ENCODE measurements at regions not wholly inside any gene's neighbourhood (a gene's known extent, or its start where the extent isn't known, plus 50 kb on each side); places are given as distances from the start of the nearest gene placed in this dataset.

- TF ChIP-seq REST (IDR thresholded peaks at IDR 0.05; ENCODE audit: insufficient replicate concordance, low read depth) (no peak), CTCF (IDR thresholded peaks at IDR 0.05; ENCODE audit: insufficient read depth, low read length) (no peak), POLR2AphosphoS5 (IDR thresholded peaks at IDR 0.05; ENCODE audit: low read depth) (no peak)
These were observed 880.8 kb downstream of the FAM181B start for GRCh38 chr11:81852896-81853295.

All from HL-60 (cell line).